ENCODE measurements at regions not wholly inside any gene's neighbourhood (a gene's known extent, or its start where the extent isn't known, plus 50 kb on each side); places are given as distances from the start of the nearest gene placed in this dataset.
"Not testable (repeated sequence)": the region's sequence is repeated elsewhere in the genome, so short reads cannot be mapped to it uniquely, and the experiment has no call there.

- Histone ChIP-seq H3K4me3 (ENCODE audit: low read depth, low read length) (no peak overlapping the region), H3K36me3 (ENCODE audit: insufficient read depth) (no peaks in the 10 kb centered on the region), H3K4me1 (ENCODE audit: insufficient read depth) (no peaks in the 10 kb centered on the region), H3K27ac (ENCODE audit: low read depth) (no peak overlapping the region)
- DNase-seq (ENCODE audit: extremely low spot score): no peak
Measured at GRCh38 chr2:184394642-184395041, 203.7 kb upstream of the ZNF804A start.

- no peaks in the 10 kb centered on the region for H3K36me3 ChIP-seq (ENCODE audit: insufficient read depth)
Measured at GRCh38 chr2:184402381-184402780, 195.9 kb upstream of the ZNF804A start.

GRCh38 chr2:184407041-184407630 lies 191.2 kb upstream of the ZNF804A start:
- 73% methylated on average over 7 of the region's 7 CpGs for WGBS
- not testable (repeated sequence) for H3K27ac ChIP-seq (ENCODE audit: low read depth); H3K4me1 ChIP-seq (ENCODE audit: insufficient read depth); H3K36me3 ChIP-seq (ENCODE audit: insufficient read depth); DNase-seq (ENCODE audit: extremely low spot score); H3K4me3 ChIP-seq (ENCODE audit: low read depth, low read length)

More at GRCh38 chr2:184402381-184402780, 195.9 kb upstream of the ZNF804A start:
- Histone ChIP-seq H3K4me1 (ENCODE audit: insufficient read depth) (no peaks in the 10 kb centered on the region), H3K4me3 (ENCODE audit: low read depth, low read length) (no peak overlapping the region), H3K27ac (ENCODE audit: low read depth) (no peak overlapping the region)
- DNase-seq (ENCODE audit: extremely low spot score): no peak

- DNase-seq (ENCODE audit: extremely low spot score): no peak
- WGBS: 16% methylated on average over 1 of the region's 1 CpG
- Histone ChIP-seq H3K4me3 (ENCODE audit: low read depth, low read length) (no peak overlapping the region), H3K27ac (ENCODE audit: low read depth) (no peak overlapping the region), H3K4me1 (ENCODE audit: insufficient read depth) (no peaks in the 10 kb centered on the region), H3K36me3 (ENCODE audit: insufficient read depth) (no peaks in the 10 kb centered on the region)
Measured at GRCh38 chr2:184410160-184410559, 188.2 kb upstream of the ZNF804A start.

GRCh38 chr2:184413221-184413620 lies 185.1 kb upstream of the ZNF804A start:
- Histone ChIP-seq H3K4me3 (ENCODE audit: low read depth, low read length) (no peak overlapping the region), H3K36me3 (ENCODE audit: insufficient read depth) (no peaks in the 10 kb centered on the region), H3K4me1 (ENCODE audit: insufficient read depth) (no peaks in the 10 kb centered on the region), H3K27ac (ENCODE audit: low read depth) (no peak overlapping the region)
- no peak for DNase-seq (ENCODE audit: extremely low spot score)
- WGBS: 73% methylated on average over 2 of the region's 2 CpGs

GRCh38 chr2:184413671-184414229 lies 184.6 kb upstream of the ZNF804A start:
- DNase-seq (ENCODE audit: extremely low spot score): no peak
- Histone ChIP-seq H3K27ac (ENCODE audit: low read depth) (no peak overlapping the region), H3K36me3 (ENCODE audit: insufficient read depth) (no peaks in the 10 kb centered on the region), H3K4me1 (ENCODE audit: insufficient read depth) (no peaks in the 10 kb centered on the region), H3K4me3 (ENCODE audit: low read depth, low read length) (no peak overlapping the region)
- WGBS: 51% methylated on average over 1 of the region's 1 CpG

GRCh38 chr2:184416146-184416913 lies 182.0 kb upstream of the ZNF804A start:
- WGBS: 79% methylated on average over 6 of the region's 6 CpGs
- H3K36me3 ChIP-seq (ENCODE audit: insufficient read depth): no peaks in the 10 kb centered on the region

GRCh38 chr2:184419744-184420143 lies 178.6 kb upstream of the ZNF804A start:
- Histone ChIP-seq H3K36me3 (ENCODE audit: insufficient read depth) (no peaks in the 10 kb centered on the region), H3K4me3 (ENCODE audit: low read depth, low read length) (no peak overlapping the region), H3K4me1 (ENCODE audit: insufficient read depth) (no peaks in the 10 kb centered on the region), H3K27ac (ENCODE audit: low read depth) (no peak overlapping the region)
- DNase-seq (ENCODE audit: extremely low spot score): no peak
- WGBS: 54% methylated on average over 2 of the region's 2 CpGs

More at GRCh38 chr2:184416146-184416913, 182.0 kb upstream of the ZNF804A start:
- no peak for DNase-seq (ENCODE audit: extremely low spot score)
- H3K27ac ChIP-seq (ENCODE audit: low read depth): no peak overlapping the region
- no peak overlapping the region for H3K4me3 ChIP-seq (ENCODE audit: low read depth, low read length)
- no peaks in the 10 kb centered on the region for H3K4me1 ChIP-seq (ENCODE audit: insufficient read depth)

- not testable (repeated sequence) for H3K4me3 ChIP-seq (ENCODE audit: low read depth, low read length); H3K36me3 ChIP-seq (ENCODE audit: insufficient read depth); H3K27ac ChIP-seq (ENCODE audit: low read depth); DNase-seq (ENCODE audit: extremely low spot score); H3K4me1 ChIP-seq (ENCODE audit: insufficient read depth)
- 91% methylated on average over 11 of the region's 11 CpGs for WGBS
Measured at GRCh38 chr2:184421456-184421855, 176.9 kb upstream of the ZNF804A start.

GRCh38 chr2:184425083-184425482 lies 173.2 kb upstream of the ZNF804A start:
- no peak overlapping the region for H3K4me3 ChIP-seq (ENCODE audit: low read depth, low read length)
- no peaks in the 10 kb centered on the region for H3K4me1 ChIP-seq (ENCODE audit: insufficient read depth)
- DNase-seq (ENCODE audit: extremely low spot score): no peak
- H3K27ac ChIP-seq (ENCODE audit: low read depth): no peak overlapping the region
- 92% methylated on average over 2 of the region's 2 CpGs for WGBS
- H3K36me3 ChIP-seq (ENCODE audit: insufficient read depth): no peaks in the 10 kb centered on the region

GRCh38 chr2:184444217-184444616 lies 154.1 kb upstream of the ZNF804A start:
- WGBS: 40% methylated on average over 2 of the region's 2 CpGs
- no peaks in the 10 kb centered on the region for H3K36me3 ChIP-seq (ENCODE audit: insufficient read depth)
- H3K27ac ChIP-seq (ENCODE audit: low read depth): no peak overlapping the region
- H3K4me3 ChIP-seq (ENCODE audit: low read depth, low read length): no peak overlapping the region
- no peaks in the 10 kb centered on the region for H3K4me1 ChIP-seq (ENCODE audit: insufficient read depth)
- DNase-seq (ENCODE audit: extremely low spot score): no peak

- no peak for DNase-seq (ENCODE audit: extremely low spot score)
- Histone ChIP-seq H3K4me3 (ENCODE audit: low read depth, low read length) (no peak overlapping the region), H3K4me1 (ENCODE audit: insufficient read depth) (no peaks in the 10 kb centered on the region), H3K36me3 (ENCODE audit: insufficient read depth) (no peaks in the 10 kb centered on the region), H3K27ac (ENCODE audit: low read depth) (no peak overlapping the region)
- WGBS: 77% methylated on average over 4 of the region's 4 CpGs
Measured at GRCh38 chr2:184444623-184445223, 153.6 kb upstream of the ZNF804A start.

- WGBS: 87% methylated on average over 2 of the region's 2 CpGs
Measured at GRCh38 chr2:184449760-184450159, 148.6 kb upstream of the ZNF804A start.

GRCh38 chr2:184452907-184453306 lies 145.4 kb upstream of the ZNF804A start:
- Histone ChIP-seq H3K36me3 (ENCODE audit: insufficient read depth) (no peaks in the 10 kb centered on the region), H3K27ac (ENCODE audit: low read depth) (no peak overlapping the region), H3K4me1 (ENCODE audit: insufficient read depth) (no peaks in the 10 kb centered on the region), H3K4me3 (ENCODE audit: low read depth, low read length) (no peak overlapping the region)
- DNase-seq (ENCODE audit: extremely low spot score): no peak

More at GRCh38 chr2:184449760-184450159, 148.6 kb upstream of the ZNF804A start:
- H3K36me3 ChIP-seq (ENCODE audit: insufficient read depth): no peaks in the 10 kb centered on the region
- H3K4me3 ChIP-seq (ENCODE audit: low read depth, low read length): no peak overlapping the region
- H3K27ac ChIP-seq (ENCODE audit: low read depth): no peak overlapping the region
- no peaks in the 10 kb centered on the region for H3K4me1 ChIP-seq (ENCODE audit: insufficient read depth)
- DNase-seq (ENCODE audit: extremely low spot score): no peak
